Neural cell (in vitro differentiated cells): ENCODE measurements at regions not wholly inside any gene's neighbourhood (a gene's known extent, or its start where the extent isn't known, plus 50 kb on each side); places are given as distances from the start of the nearest gene placed in this dataset.

ENCODE experiments used
- H2AFZ ChIP-seq: fragments of 200-600, 300-800 bp; sonication (generic), shearing (Covaris generic); 2 replicates; pipeline ENCODE4 v1.6.0; 2014; ENCODE audit warnings: low read depth, mild to moderate bottlenecking, antibody characterized with exemption, low read length, moderate library complexity
- H3F3A ChIP-seq: fragments of 200-600 bp; shearing (Covaris generic); 2 replicates; pipeline ENCODE4 v1.6.1; 2016; ENCODE audit warnings: mild to moderate bottlenecking, moderate library complexity, mixed read lengths, antibody characterized with exemption, low read length; ENCODE audit not compliant: insufficient read depth, poor library complexity, severe bottlenecking
- H3K27ac ChIP-seq: fragments of 200-600, 300-800 bp; sonication (generic), shearing (Covaris generic); 2 replicates; pipeline ENCODE4 v1.5.1; 2014; ENCODE audit warnings: mild to moderate bottlenecking, low read length, moderate library complexity
- H3K27me3 ChIP-seq: fragments of 300-800, 200-600 bp; sonication (generic), shearing (Covaris generic); 2 replicates; pipeline ENCODE4 v1.6.0; 2014; ENCODE audit warnings: mild to moderate bottlenecking, low read depth, low read length, moderate library complexity; ENCODE audit not compliant: insufficient read depth
- H3K36me3 ChIP-seq: fragments of 300-800, 200-600 bp; sonication (generic), shearing (Covaris generic); 2 replicates; pipeline ENCODE4 v1.5.1; 2014; ENCODE audit warnings: mild to moderate bottlenecking, antibody characterized with exemption, low read length, moderate library complexity; ENCODE audit not compliant: insufficient read depth
- H3K4me2 ChIP-seq: fragments of 300-800, 200-600 bp; sonication (generic), shearing (Covaris generic); 2 replicates; pipeline ENCODE4 v1.6.0; 2014; ENCODE audit warnings: mild to moderate bottlenecking, low read length
- H3K4me3 ChIP-seq: fragments of 300-800, 200-600 bp; sonication (generic), shearing (Covaris generic); 2 replicates; pipeline ENCODE4 v1.5.1; 2014; ENCODE audit warnings: mild to moderate bottlenecking, low read length, moderate library complexity
- H3K79me2 ChIP-seq: fragments of 200-600 bp; shearing (Covaris generic); replicated peaks from 2 replicates; pipeline ENCODE4 v1.6.0; 2014; ENCODE audit warnings: mild to moderate bottlenecking, low read length, moderate library complexity; ENCODE audit not compliant: insufficient read depth
- H3K9ac ChIP-seq: fragments of 300-800, 200-600 bp; sonication (generic), shearing (Covaris generic); 2 replicates; pipeline ENCODE4 v1.6.1; 2016; ENCODE audit warnings: mild to moderate bottlenecking, low read length, mixed read lengths
- H3K9me2 ChIP-seq: fragments of 200-600 bp; shearing (Covaris generic); 2 replicates; pipeline ENCODE4 v1.6.1; 2016; ENCODE audit warnings: mild to moderate bottlenecking, low read length, mixed read lengths; ENCODE audit not compliant: insufficient read depth
- H3K9me3 ChIP-seq: fragments of 200-600, 300-800 bp; sonication (generic), shearing (Covaris generic); 2 replicates; pipeline ENCODE4 v1.6.1; 2016; ENCODE audit warnings: mild to moderate bottlenecking, mixed run types, low read length, moderate library complexity, mixed read lengths
- H4K20me1 ChIP-seq: fragments of 200-600 bp; shearing (Covaris generic); 2 replicates; pipeline ENCODE4 v1.6.1; 2016; ENCODE audit warnings: mild to moderate bottlenecking, mixed run types; ENCODE audit not compliant: insufficient read depth
- CTCF ChIP-seq: fragments of 450-650 bp; IDR thresholded peaks from 2 replicates; pipeline ENCODE4 v1.5.1; 2014; ENCODE audit warnings: antibody characterized with exemption, mild to moderate bottlenecking, moderate library complexity; ENCODE audit not compliant: poor library complexity, severe bottlenecking
- EP300 ChIP-seq: fragments of 450-650 bp; conservative IDR thresholded peaks from 2 replicates; pipeline ENCODE4 v1.6.1; 2014; ENCODE audit warnings: antibody characterized with exemption, mild to moderate bottlenecking, moderate library complexity; ENCODE audit not compliant: poor library complexity, severe bottlenecking
- EZH2 ChIP-seq: fragments of 200-600, 300-800 bp; shearing (Covaris generic), sonication (generic); IDR thresholded peaks from 2 replicates; pipeline ENCODE4 v1.6.1; 2014; ENCODE audit warnings: antibody characterized with exemption, low read length, borderline replicate concordance, mild to moderate bottlenecking; ENCODE audit not compliant: insufficient read depth, poor library complexity, severe bottlenecking
- MXI1 ChIP-seq: fragments of 450-650 bp; conservative IDR thresholded peaks from 2 replicates; pipeline ENCODE4 v1.6.1; 2014; ENCODE audit warnings: antibody characterized with exemption, mild to moderate bottlenecking; ENCODE audit not compliant: poor library complexity, severe bottlenecking
- POLR2AphosphoS5 ChIP-seq: IDR thresholded peaks from 2 replicates; pipeline ENCODE4 v1.6.1; 2012
- RAD21 ChIP-seq: fragments of 450-650 bp; conservative IDR thresholded peaks from 2 replicates; pipeline ENCODE4 v1.6.1; 2014; ENCODE audit warnings: antibody characterized with exemption, mild to moderate bottlenecking, moderate library complexity
- REST ChIP-seq: IDR thresholded peaks from 2 replicates; pipeline ENCODE4 v1.6.1; 2012; ENCODE audit warnings: borderline replicate concordance
- SMC3 ChIP-seq: fragments of 450-650 bp; conservative IDR thresholded peaks from 2 replicates; pipeline ENCODE4 v1.6.1; 2014; ENCODE audit warnings: antibody characterized with exemption, mild to moderate bottlenecking, moderate library complexity; ENCODE audit not compliant: poor library complexity
- TAF1 ChIP-seq: IDR thresholded peaks from 2 replicates; pipeline ENCODE4 v1.6.1; 2012; ENCODE audit warnings: low read depth

- H3K27me3 ChIP-seq = no peaks in the 10 kb centered on the region
- no peak for TF ChIP-seq EP300
- TF ChIP-seq RAD21 = no peak
- TF ChIP-seq POLR2AphosphoS5 = no peak
- TF ChIP-seq EZH2 = no peak
- TF ChIP-seq TAF1 = no peak
- no peak for TF ChIP-seq SMC3
- TF ChIP-seq CTCF = no peak
- TF ChIP-seq REST = no peak
- no peak for TF ChIP-seq MXI1
- no peaks in the 10 kb centered on the region for H3K79me2 ChIP-seq
- no peak overlapping the region for H3K4me2 ChIP-seq
- no peak overlapping the region for H3K27ac ChIP-seq
- H4K20me1 ChIP-seq = no peaks in the 10 kb centered on the region
- H3F3A ChIP-seq = no peaks in the 10 kb centered on the region
- H2AFZ ChIP-seq = no peak overlapping the region
- no peak overlapping the region for H3K9ac ChIP-seq
- no peak overlapping the region for H3K4me3 ChIP-seq
- H3K36me3 ChIP-seq = no peaks in the 10 kb centered on the region
- H3K9me2 ChIP-seq = no peaks in the 10 kb centered on the region
- H3K9me3 ChIP-seq = no peaks in the 10 kb centered on the region
Measured at GRCh38 chr22:48169227-48169626, 1406.8 kb downstream of the TBC1D22A start.

- no peaks in the 10 kb centered on the region for H3F3A ChIP-seq
- no peak overlapping the region for H3K4me3 ChIP-seq
- H3K9me2 ChIP-seq = no peaks in the 10 kb centered on the region
- H3K79me2 ChIP-seq = no peaks in the 10 kb centered on the region
- H3K9me3 ChIP-seq = no peaks in the 10 kb centered on the region
- H3K4me2 ChIP-seq = no peak overlapping the region
- H3K9ac ChIP-seq = no peak overlapping the region
- TF ChIP-seq SMC3 (no peak), MXI1 (no peak), REST (no peak), EP300 (no peak), POLR2AphosphoS5 (no peak), CTCF (no peak), RAD21 (no peak), EZH2 (no peak), TAF1 (no peak)
- no peak overlapping the region for H2AFZ ChIP-seq
- H3K36me3 ChIP-seq = no peaks in the 10 kb centered on the region
- H3K27me3 ChIP-seq = no peaks in the 10 kb centered on the region
- no peaks in the 10 kb centered on the region for H4K20me1 ChIP-seq
- H3K27ac ChIP-seq = no peak overlapping the region
Measured at GRCh38 chr22:48167238-48167637, 1404.8 kb downstream of the TBC1D22A start.
